B cell (primary cell): ENCODE measurements at regions not wholly inside any gene's neighbourhood (a gene's known extent, or its start where the extent isn't known, plus 50 kb on each side); places are given as distances from the start of the nearest gene placed in this dataset.

ENCODE experiments used
- CTCF ChIP-seq: fragments of 200-600 bp; IDR thresholded peaks from one replicate; pipeline ENCODE4 v1.8.0; 2022; ENCODE audit warnings: antibody characterized with exemption, mild to moderate bottlenecking
- EZH2 ChIP-seq: IDR thresholded peaks from 2 replicates; pipeline ENCODE4 v1.6.1; 2012; ENCODE audit warnings: borderline replicate concordance, low read depth, mild to moderate bottlenecking, moderate library complexity, low read length; ENCODE audit not compliant: insufficient read depth, poor library complexity, severe bottlenecking

- TF ChIP-seq CTCF (no peak), EZH2 (no peak)
These were observed 68.1 kb upstream of the OTUD4 start for GRCh38 chr4:145248502-145248901.
